H1 (cell line): ENCODE measurements at regions not wholly inside any gene's neighbourhood (a gene's known extent, or its start where the extent isn't known, plus 50 kb on each side); places are given as distances from the start of the nearest gene placed in this dataset.

Experiments used
- CREB1 ChIP-seq: IDR thresholded peaks from 2 replicates; pipeline ENCODE4 v1.6.1; 2012; ENCODE audit warnings: inconsistent platforms
- GTF2F1 ChIP-seq: IDR thresholded peaks from 2 replicates; pipeline ENCODE4 v1.6.1; 2012; ENCODE audit warnings: low read depth, low read length, improper control_type of control experiment, borderline replicate concordance
- POLR2A ChIP-seq, 2 experiments: IDR thresholded peaks; 1 replicate in 1 of 2; 2 replicates in 1 of 2; pipeline ENCODE4 v1.6.1; 2011; ENCODE audit warnings: low read depth in 2 of 2, low read length in 2 of 2, mild to moderate bottlenecking in 2 of 2; ENCODE audit errors: control extremely low read depth in 1 of 2
- SP1 ChIP-seq: IDR thresholded peaks from 2 replicates; pipeline ENCODE4 v1.6.1; 2011; ENCODE audit warnings: low read depth, low read length
- SUZ12 ChIP-seq: fragments of 200-600 bp; sonication (generic); IDR thresholded peaks from 2 replicates; pipeline ENCODE4 v1.6.1; 2012; ENCODE audit warnings: mild to moderate bottlenecking, inconsistent platforms, low read length, moderate library complexity, mixed read lengths
- ZNF274 ChIP-seq: IDR thresholded peaks from 2 replicates; pipeline ENCODE4 v1.7.0; 2012; ENCODE audit warnings: low read length, borderline replicate concordance; ENCODE audit errors: extremely low read depth
- TF ChIP-seq, protein P1 (sequence below): IDR thresholded peaks from 2 replicates; pipeline ENCODE4 v1.6.1; 2011; ENCODE audit warnings: low read depth, mild to moderate bottlenecking, low read length; ENCODE audit not compliant: insufficient read depth
- TF ChIP-seq, protein P2 (sequence below), 3 experiments: IDR thresholded peaks; 1 replicate in 2 of 3; 2 replicates in 1 of 3; pipeline versions ENCODE4 v1.5.1 to v1.6.1; 2011; ENCODE audit warnings: low read length in 3 of 3, mild to moderate bottlenecking in 3 of 3, inconsistent platforms in 2 of 3, low read depth in 1 of 3, moderate library complexity in 1 of 3; ENCODE audit not compliant: insufficient read depth in 1 of 3; ENCODE audit errors: control extremely low read depth in 1 of 3
- TF ChIP-seq, protein P3 (sequence below): IDR thresholded peaks from 2 replicates; pipeline ENCODE4 v1.6.1; 2012; ENCODE audit warnings: inconsistent platforms
- TF ChIP-seq, protein P4 (sequence below): IDR thresholded peaks from 2 replicates; pipeline ENCODE4 v1.6.1; 2011; ENCODE audit warnings: low read length, improper control_type of control experiment

DNA sequence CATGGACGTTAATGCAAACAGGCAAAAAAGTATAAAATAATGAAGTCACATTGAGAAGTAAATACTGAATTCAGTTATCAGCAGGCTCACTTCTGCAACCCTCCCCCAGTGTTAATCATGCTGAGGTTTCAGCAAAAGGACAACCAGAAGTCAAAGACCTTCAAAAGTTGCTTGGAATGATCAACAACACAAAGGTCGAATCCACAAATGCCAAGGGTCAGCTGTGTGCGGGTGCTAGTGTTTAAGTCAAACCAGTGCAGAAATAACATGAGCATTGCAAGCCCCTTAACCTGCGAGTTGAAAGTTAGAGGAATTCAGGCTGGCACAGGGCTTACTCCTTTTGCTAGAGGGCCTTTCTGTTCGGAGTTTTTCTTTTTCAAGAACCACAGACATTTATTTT is 436.7 kb upstream of the SEL1L start:
- TF ChIP-seq GTF2F1 (no peak), SUZ12 (no peak), POLR2A (IDR thresholded peaks at IDR 0.05; ENCODE audit: control extremely low read depth in 1 of 2, low read depth in 2 of 2, low read length in 2 of 2) (no peak), ZNF274 (no peak), SP1 (no peak), CREB1 (no peak)
- TF ChIP-seq, protein P1, sequence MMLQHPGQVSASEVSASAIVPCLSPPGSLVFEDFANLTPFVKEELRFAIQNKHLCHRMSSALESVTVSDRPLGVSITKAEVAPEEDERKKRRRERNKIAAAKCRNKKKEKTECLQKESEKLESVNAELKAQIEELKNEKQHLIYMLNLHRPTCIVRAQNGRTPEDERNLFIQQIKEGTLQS = no peak
- TF ChIP-seq, protein P2, sequence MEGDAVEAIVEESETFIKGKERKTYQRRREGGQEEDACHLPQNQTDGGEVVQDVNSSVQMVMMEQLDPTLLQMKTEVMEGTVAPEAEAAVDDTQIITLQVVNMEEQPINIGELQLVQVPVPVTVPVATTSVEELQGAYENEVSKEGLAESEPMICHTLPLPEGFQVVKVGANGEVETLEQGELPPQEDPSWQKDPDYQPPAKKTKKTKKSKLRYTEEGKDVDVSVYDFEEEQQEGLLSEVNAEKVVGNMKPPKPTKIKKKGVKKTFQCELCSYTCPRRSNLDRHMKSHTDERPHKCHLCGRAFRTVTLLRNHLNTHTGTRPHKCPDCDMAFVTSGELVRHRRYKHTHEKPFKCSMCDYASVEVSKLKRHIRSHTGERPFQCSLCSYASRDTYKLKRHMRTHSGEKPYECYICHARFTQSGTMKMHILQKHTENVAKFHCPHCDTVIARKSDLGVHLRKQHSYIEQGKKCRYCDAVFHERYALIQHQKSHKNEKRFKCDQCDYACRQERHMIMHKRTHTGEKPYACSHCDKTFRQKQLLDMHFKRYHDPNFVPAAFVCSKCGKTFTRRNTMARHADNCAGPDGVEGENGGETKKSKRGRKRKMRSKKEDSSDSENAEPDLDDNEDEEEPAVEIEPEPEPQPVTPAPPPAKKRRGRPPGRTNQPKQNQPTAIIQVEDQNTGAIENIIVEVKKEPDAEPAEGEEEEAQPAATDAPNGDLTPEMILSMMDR (IDR thresholded peaks at IDR 0.05; ENCODE audit: control extremely low read depth in 1 of 3, insufficient read depth in 1 of 3, low read depth in 1 of 3, low read length in 3 of 3) = no peak
- TF ChIP-seq, protein P3, sequence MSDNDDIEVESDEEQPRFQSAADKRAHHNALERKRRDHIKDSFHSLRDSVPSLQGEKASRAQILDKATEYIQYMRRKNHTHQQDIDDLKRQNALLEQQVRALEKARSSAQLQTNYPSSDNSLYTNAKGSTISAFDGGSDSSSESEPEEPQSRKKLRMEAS = no peak
- TF ChIP-seq, protein P4, sequence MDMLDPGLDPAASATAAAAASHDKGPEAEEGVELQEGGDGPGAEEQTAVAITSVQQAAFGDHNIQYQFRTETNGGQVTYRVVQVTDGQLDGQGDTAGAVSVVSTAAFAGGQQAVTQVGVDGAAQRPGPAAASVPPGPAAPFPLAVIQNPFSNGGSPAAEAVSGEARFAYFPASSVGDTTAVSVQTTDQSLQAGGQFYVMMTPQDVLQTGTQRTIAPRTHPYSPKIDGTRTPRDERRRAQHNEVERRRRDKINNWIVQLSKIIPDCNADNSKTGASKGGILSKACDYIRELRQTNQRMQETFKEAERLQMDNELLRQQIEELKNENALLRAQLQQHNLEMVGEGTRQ = no peak
